Testis (tissue), 2 donors: ENCODE measurements at regions not wholly inside any gene's neighbourhood (a gene's known extent, or its start where the extent isn't known, plus 50 kb on each side); places are given as distances from the start of the nearest gene placed in this dataset.

Experiments
- DNase-seq: peaks from one replicate; pipeline ENCODE4 v3.0.0-alpha.2; 2019
- H3K27ac ChIP-seq, 2 donors: fragments of 200-600 bp; sonication (generic); one replicate each; pipeline ENCODE4 v1.5.1; 2019
- H3K27me3 ChIP-seq: fragments of 200-600 bp; sonication (generic); one replicate; pipeline ENCODE4 v1.5.1; 2019
- H3K36me3 ChIP-seq: fragments of 200-600 bp; sonication (generic); one replicate; pipeline ENCODE4 v1.5.1; 2017; ENCODE audit warnings: low read depth; ENCODE audit errors: missing control alignments
- H3K4me1 ChIP-seq: fragments of 200-600 bp; sonication (generic); one replicate; pipeline ENCODE4 v1.5.1; 2019
- H3K4me3 ChIP-seq, 2 donors: fragments of 200-600 bp; sonication (generic); one replicate each; pipeline ENCODE4 v1.5.1; 2017 to 2019
- H3K9me3 ChIP-seq: fragments of 200-600 bp; sonication (generic); one replicate; pipeline ENCODE4 v1.5.1; 2017
- POLR2A ChIP-seq: fragments of 450-650 bp; IDR thresholded peaks from one replicate; pipeline ENCODE4 v1.6.1; 2017; ENCODE audit warnings: antibody characterized with exemption, mild to moderate bottlenecking, moderate library complexity
- WGBS, 2 donors: methylation state at CpG; one replicate each; pipeline ENCODE4 v1.1.5; 2018; 5-methylcytosine and 5-hydroxymethylcytosine counted together
- intact Hi-C: fragments of 100-400 bp; cut with DNase I; formaldehyde crosslinking; loops from one replicate; pipeline ENCODE4 v1.15.1; 2023; ENCODE audit warnings: low total_unique reads
- TF ChIP-seq, protein P1 (sequence below), 3 experiments: fragments of 450-650 bp in 2 of 3; fragments of 200-600 bp in 1 of 3; sonication (generic) in 1 of 3; IDR thresholded peaks; one replicate each; pipeline ENCODE4 v1.5.1; 2016 to 2019; ENCODE audit warnings: antibody characterized with exemption in 3 of 3, mild to moderate bottlenecking in 2 of 3, moderate library complexity in 1 of 3

DNA sequence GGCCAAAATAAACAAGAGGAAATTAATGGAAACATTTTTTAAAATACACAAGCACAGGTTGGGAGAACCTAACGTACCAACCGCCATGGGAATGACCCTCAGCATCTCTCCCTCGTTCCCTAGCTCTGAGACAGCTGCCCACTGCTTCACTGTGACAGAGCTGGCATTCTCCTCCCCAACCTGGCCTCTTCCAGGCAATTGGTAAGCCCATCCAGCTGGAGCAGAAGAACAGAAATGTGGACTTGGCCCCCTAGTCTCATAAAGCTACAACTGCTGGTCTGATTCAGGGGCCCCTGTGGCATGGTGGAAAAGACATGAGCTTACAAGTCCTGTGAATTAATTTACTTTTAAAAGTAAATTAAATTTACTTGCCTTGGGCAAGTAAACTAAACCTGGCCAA lies 245.1 kb downstream of the PTTG2 start:
- DNase-seq, result no peak
- no peaks in the 10 kb centered on the region for H3K9me3 ChIP-seq
- H3K36me3 ChIP-seq, result no peaks in the 10 kb centered on the region
- no peaks in the 10 kb centered on the region for H3K27me3 ChIP-seq
- no peaks in the 10 kb centered on the region for H3K4me1 ChIP-seq
- no peak overlapping the region for H3K4me3 ChIP-seq
- no peak overlapping the region for H3K27ac ChIP-seq
- 59 to 72% methylated on average over 3 of the region's 3 CpGs for WGBS, 2 donors
- intact Hi-C loops, result no loop called here
- no peak for TF ChIP-seq POLR2A
- TF ChIP-seq, protein P1, sequence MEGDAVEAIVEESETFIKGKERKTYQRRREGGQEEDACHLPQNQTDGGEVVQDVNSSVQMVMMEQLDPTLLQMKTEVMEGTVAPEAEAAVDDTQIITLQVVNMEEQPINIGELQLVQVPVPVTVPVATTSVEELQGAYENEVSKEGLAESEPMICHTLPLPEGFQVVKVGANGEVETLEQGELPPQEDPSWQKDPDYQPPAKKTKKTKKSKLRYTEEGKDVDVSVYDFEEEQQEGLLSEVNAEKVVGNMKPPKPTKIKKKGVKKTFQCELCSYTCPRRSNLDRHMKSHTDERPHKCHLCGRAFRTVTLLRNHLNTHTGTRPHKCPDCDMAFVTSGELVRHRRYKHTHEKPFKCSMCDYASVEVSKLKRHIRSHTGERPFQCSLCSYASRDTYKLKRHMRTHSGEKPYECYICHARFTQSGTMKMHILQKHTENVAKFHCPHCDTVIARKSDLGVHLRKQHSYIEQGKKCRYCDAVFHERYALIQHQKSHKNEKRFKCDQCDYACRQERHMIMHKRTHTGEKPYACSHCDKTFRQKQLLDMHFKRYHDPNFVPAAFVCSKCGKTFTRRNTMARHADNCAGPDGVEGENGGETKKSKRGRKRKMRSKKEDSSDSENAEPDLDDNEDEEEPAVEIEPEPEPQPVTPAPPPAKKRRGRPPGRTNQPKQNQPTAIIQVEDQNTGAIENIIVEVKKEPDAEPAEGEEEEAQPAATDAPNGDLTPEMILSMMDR (IDR thresholded peaks at IDR 0.05), result no peak

DNA sequence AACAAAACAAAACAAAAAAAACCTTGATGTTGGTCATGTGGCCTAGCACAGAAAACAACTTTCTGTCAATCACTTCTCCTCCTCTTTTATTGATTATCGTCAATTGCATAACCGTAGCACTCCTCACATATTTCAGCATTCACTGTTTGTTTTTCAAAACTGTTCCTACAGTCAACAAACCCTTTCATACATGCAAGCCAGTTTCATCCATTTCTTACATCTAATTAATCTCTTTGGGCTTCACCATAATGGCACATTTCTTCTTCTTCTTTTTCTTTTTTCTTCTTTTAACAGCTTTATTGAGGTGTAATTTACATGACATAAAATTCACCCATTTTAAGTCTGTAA lies 246.9 kb downstream of the PTTG2 start:
- no peak for DNase-seq
- H3K4me1 ChIP-seq, result peaks cover 3% of the 10 kb centered on the region
- intact Hi-C loops, result no loop called here
- WGBS, 2 donors, result 55 to 72% methylated on average over 2 of the region's 2 CpGs
- no peak overlapping the region for H3K27ac ChIP-seq
- TF ChIP-seq, protein P1 (IDR thresholded peaks at IDR 0.05), result no peak
- no peak for TF ChIP-seq POLR2A
- H3K9me3 ChIP-seq, result no peaks in the 10 kb centered on the region
- H3K4me3 ChIP-seq, result no peak overlapping the region
- no peaks in the 10 kb centered on the region for H3K36me3 ChIP-seq
- H3K27me3 ChIP-seq, result no peaks in the 10 kb centered on the region

DNA sequence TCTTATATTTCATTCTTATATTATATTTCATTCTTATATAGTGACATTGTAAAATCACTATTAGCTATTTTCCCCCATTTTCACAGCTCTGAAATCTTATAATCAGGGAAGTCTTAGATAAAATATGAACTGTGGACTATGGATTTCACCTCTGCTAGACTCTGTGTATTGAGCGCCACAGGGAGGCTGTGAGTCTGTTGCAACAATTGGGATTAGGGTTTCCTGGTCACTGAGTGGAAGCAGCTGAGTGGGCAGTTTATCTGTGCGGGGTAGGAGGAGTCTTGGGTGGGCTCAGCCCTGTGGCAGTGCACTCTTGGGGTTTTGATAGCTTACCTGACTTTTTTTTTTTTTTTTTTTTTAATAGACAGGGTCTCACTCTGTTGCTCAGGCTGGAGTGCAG lies 249.5 kb downstream of the PTTG2 start:
- Histone ChIP-seq H3K9me3 (no peaks in the 10 kb centered on the region), H3K4me3 (no peak overlapping the region), H3K27ac (no peak overlapping the region), H3K27me3 (no peaks in the 10 kb centered on the region), H3K4me1 (peaks cover 3% of the 10 kb centered on the region), H3K36me3 (no peaks in the 10 kb centered on the region)
- intact Hi-C loops, result no loop called here
- WGBS, 2 donors, result 93 to 98% methylated on average over 2 of the region's 2 CpGs
- TF ChIP-seq, protein P1 (IDR thresholded peaks at IDR 0.05), result no peak
- TF ChIP-seq POLR2A, result no peak
- DNase-seq, result no peak

DNA sequence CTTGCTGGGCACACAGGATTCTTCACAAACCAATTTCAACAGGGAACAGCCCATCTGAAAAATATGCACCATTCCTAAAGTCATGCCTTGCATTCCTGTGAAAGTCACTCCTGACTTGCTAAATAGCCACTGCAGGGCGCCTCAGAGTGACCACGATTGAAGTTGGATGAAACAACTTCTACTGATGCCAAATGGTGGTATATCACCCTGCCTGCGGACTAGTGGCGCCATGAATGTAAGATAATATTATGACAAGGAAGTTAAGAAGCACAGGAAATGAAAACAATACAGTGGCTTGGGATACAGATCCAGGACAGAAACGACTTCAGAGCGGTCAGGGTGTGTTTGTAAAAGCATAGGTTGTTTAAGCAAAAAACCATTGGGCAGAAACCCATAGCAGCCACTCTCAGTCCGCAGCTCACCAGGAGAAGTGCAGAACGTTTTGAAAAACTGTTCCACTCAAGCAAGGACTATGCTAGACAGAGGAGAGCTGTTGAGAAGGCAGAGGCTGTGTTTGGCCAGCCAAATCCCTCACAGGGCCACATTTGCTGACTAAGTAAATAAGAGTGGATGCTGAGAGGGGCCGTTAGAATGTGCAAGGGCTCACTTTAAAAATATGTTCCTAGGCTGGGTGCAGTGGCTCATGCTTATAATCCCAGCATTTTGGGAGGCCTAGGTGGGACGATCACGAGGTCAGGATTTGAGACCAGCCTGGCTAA lies 250.4 kb downstream of the PTTG2 start:
- Histone ChIP-seq H3K27me3 (no peaks in the 10 kb centered on the region), H3K36me3 (no peaks in the 10 kb centered on the region), H3K4me1 (peaks cover 3% of the 10 kb centered on the region), H3K9me3 (no peaks in the 10 kb centered on the region), H3K27ac (no peak overlapping the region), H3K4me3 (no peak overlapping the region)
- intact Hi-C loops, result no loop called here
- WGBS, 2 donors, result 62 to 72% methylated on average over 11 of the region's 11 CpGs
- TF ChIP-seq POLR2A, result no peak
- TF ChIP-seq, protein P1 (IDR thresholded peaks at IDR 0.05), result no peak
- DNase-seq, result no peak

DNA sequence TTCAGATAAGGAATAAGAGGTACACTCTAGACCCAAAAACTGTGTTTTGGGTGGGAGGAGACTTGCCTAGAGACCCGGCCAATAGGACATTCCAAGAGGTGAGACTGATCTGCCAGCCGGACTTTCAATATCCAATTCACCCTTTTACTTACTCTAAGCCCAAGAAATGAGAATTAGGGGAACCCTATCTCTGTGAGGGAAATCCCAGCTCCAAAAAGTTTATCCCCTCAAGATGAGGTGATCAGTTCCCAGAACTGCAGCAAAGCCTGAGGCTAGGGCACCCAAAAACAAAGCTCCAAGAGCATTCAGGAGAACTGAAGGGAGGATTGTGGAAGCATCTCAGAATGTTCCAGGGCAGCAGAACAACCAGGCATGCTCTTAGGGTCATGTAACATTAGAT lies 251.7 kb downstream of the PTTG2 start:
- no peak overlapping the region for H3K4me3 ChIP-seq
- peaks cover 3% of the 10 kb centered on the region for H3K4me1 ChIP-seq
- no peak overlapping the region for H3K27ac ChIP-seq
- 69 to 84% methylated on average over 2 of the region's 2 CpGs for WGBS, 2 donors
- DNase-seq, result no peak
- H3K36me3 ChIP-seq, result no peaks in the 10 kb centered on the region
- H3K27me3 ChIP-seq, result no peaks in the 10 kb centered on the region
- TF ChIP-seq POLR2A, result no peak
- TF ChIP-seq, protein P1 (IDR thresholded peaks at IDR 0.05), result no peak
- intact Hi-C loops, result no loop called here
- H3K9me3 ChIP-seq, result no peaks in the 10 kb centered on the region
